ENCODE measurements at regions not wholly inside any gene's neighbourhood (a gene's known extent, or its start where the extent isn't known, plus 50 kb on each side); places are given as distances from the start of the nearest gene placed in this dataset.

- no peaks in the 10 kb centered on the region for H3K36me3 Mint-ChIP-seq (ENCODE audit: low read depth, unreplicated experiment)
- DNase-seq (ENCODE audit: low spot score): no peak
- H3K9me3 Mint-ChIP-seq (ENCODE audit: unreplicated experiment): no peaks in the 10 kb centered on the region
- no peaks in the 10 kb centered on the region for H3K4me1 Mint-ChIP-seq (ENCODE audit: unreplicated experiment)
- no peak overlapping the region for H3K27ac Mint-ChIP-seq (ENCODE audit: unreplicated experiment)
- peaks cover 1% of the 10 kb centered on the region for H3K27me3 Mint-ChIP-seq (ENCODE audit: unreplicated experiment)
- TF ChIP-seq, protein P1, sequence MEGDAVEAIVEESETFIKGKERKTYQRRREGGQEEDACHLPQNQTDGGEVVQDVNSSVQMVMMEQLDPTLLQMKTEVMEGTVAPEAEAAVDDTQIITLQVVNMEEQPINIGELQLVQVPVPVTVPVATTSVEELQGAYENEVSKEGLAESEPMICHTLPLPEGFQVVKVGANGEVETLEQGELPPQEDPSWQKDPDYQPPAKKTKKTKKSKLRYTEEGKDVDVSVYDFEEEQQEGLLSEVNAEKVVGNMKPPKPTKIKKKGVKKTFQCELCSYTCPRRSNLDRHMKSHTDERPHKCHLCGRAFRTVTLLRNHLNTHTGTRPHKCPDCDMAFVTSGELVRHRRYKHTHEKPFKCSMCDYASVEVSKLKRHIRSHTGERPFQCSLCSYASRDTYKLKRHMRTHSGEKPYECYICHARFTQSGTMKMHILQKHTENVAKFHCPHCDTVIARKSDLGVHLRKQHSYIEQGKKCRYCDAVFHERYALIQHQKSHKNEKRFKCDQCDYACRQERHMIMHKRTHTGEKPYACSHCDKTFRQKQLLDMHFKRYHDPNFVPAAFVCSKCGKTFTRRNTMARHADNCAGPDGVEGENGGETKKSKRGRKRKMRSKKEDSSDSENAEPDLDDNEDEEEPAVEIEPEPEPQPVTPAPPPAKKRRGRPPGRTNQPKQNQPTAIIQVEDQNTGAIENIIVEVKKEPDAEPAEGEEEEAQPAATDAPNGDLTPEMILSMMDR (IDR thresholded peaks at IDR 0.05; ENCODE audit: unreplicated experiment): no peak
- H3K4me3 Mint-ChIP-seq (ENCODE audit: unreplicated experiment): no peak overlapping the region
Observed at GRCh38 chr15:26024241-26024640, 161.1 kb upstream of the ATP10A start.

DNA sequence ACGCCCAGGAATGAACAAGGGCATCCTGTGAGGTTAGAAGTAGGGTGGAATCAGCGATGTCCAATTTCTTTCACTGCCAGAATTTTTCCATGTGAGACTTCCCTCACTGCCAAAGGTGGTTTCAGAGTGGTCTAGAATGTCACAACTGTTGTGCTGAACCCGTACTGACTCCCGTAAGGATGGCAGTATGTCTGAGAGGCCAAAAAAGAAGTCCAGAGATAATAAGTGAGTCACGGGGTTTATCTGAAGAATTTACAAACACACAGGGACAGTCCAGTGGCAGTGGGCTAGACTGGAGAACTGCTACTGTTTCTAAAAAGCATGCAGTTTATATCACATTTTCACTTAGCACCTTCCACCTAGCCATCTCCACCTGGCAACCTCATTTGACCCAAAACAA lies 160.6 kb upstream of the ATP10A start:
- no peak overlapping the region for H3K27ac Mint-ChIP-seq (ENCODE audit: unreplicated experiment)
- H3K4me1 Mint-ChIP-seq (ENCODE audit: unreplicated experiment): no peaks in the 10 kb centered on the region
- TF ChIP-seq, protein P1 (IDR thresholded peaks at IDR 0.05; ENCODE audit: unreplicated experiment): no peak
- H3K36me3 Mint-ChIP-seq (ENCODE audit: low read depth, unreplicated experiment): no peaks in the 10 kb centered on the region
- no peaks in the 10 kb centered on the region for H3K9me3 Mint-ChIP-seq (ENCODE audit: unreplicated experiment)
- H3K4me3 Mint-ChIP-seq (ENCODE audit: unreplicated experiment): no peak overlapping the region
- DNase-seq (ENCODE audit: low spot score): no peak
- peaks cover 1% of the 10 kb centered on the region for H3K27me3 Mint-ChIP-seq (ENCODE audit: unreplicated experiment)

GRCh38 chr15:26023231-26023630 lies 160.1 kb upstream of the ATP10A start:
- no peak overlapping the region for H3K27ac Mint-ChIP-seq (ENCODE audit: unreplicated experiment)
- H3K27me3 Mint-ChIP-seq (ENCODE audit: unreplicated experiment): peaks cover 1% of the 10 kb centered on the region
- DNase-seq (ENCODE audit: low spot score): no peak
- no peak overlapping the region for H3K4me3 Mint-ChIP-seq (ENCODE audit: unreplicated experiment)
- no peaks in the 10 kb centered on the region for H3K4me1 Mint-ChIP-seq (ENCODE audit: unreplicated experiment)
- TF ChIP-seq, protein P1 (IDR thresholded peaks at IDR 0.05; ENCODE audit: unreplicated experiment): no peak
- peaks cover under 1% of the 10 kb centered on the region for H3K9me3 Mint-ChIP-seq (ENCODE audit: unreplicated experiment)
- H3K36me3 Mint-ChIP-seq (ENCODE audit: low read depth, unreplicated experiment): no peaks in the 10 kb centered on the region

GRCh38 chr15:26020871-26021270 lies 157.7 kb upstream of the ATP10A start:
- H3K4me3 Mint-ChIP-seq (ENCODE audit: unreplicated experiment): no peak overlapping the region
- H3K27me3 Mint-ChIP-seq (ENCODE audit: unreplicated experiment): peaks cover 1% of the 10 kb centered on the region
- H3K27ac Mint-ChIP-seq (ENCODE audit: unreplicated experiment): no peak overlapping the region
- no peak for DNase-seq (ENCODE audit: low spot score)
- TF ChIP-seq, protein P1 (IDR thresholded peaks at IDR 0.05; ENCODE audit: unreplicated experiment): no peak
- H3K36me3 Mint-ChIP-seq (ENCODE audit: low read depth, unreplicated experiment): no peaks in the 10 kb centered on the region
- peaks cover 4% of the 10 kb centered on the region for H3K9me3 Mint-ChIP-seq (ENCODE audit: unreplicated experiment)
- no peaks in the 10 kb centered on the region for H3K4me1 Mint-ChIP-seq (ENCODE audit: unreplicated experiment)

DNA sequence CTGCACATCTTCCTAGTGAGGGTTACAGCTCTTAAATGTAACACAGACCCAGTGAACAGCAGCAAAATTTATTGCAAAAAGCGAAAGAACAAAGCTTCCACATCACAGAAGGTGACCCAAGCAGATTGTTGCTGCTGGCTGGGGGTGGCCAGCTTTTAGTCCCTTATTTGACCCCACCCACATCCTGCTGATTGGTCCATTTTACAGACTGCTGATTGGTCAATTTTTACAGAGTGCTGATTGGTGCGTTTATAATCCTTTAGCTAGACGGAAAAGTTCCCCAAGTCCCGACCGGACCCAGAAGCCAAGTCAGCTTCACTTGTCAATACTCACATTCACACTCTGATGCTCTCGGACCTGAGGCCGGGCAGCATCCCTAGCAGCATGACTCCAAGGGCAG lies 154.5 kb upstream of the ATP10A start:
- TF ChIP-seq, protein P1 (IDR thresholded peaks at IDR 0.05; ENCODE audit: unreplicated experiment): no peak
- H3K27ac Mint-ChIP-seq (ENCODE audit: unreplicated experiment): no peak overlapping the region
- peaks cover 2% of the 10 kb centered on the region for H3K27me3 Mint-ChIP-seq (ENCODE audit: unreplicated experiment)
- H3K4me3 Mint-ChIP-seq (ENCODE audit: unreplicated experiment): no peak overlapping the region
- DNase-seq (ENCODE audit: low spot score): no peak
- peaks cover 4% of the 10 kb centered on the region for H3K9me3 Mint-ChIP-seq (ENCODE audit: unreplicated experiment)
- no peaks in the 10 kb centered on the region for H3K4me1 Mint-ChIP-seq (ENCODE audit: unreplicated experiment)
- no peaks in the 10 kb centered on the region for H3K36me3 Mint-ChIP-seq (ENCODE audit: low read depth, unreplicated experiment)
